LNCaP clone FGC (cell line): ENCODE measurements at regions not wholly inside any gene's neighbourhood (a gene's known extent, or its start where the extent isn't known, plus 50 kb on each side); places are given as distances from the start of the nearest gene placed in this dataset.

Source experiments
- DNase-seq: peaks from one replicate; pipeline ENCODE4 v3.0.0-alpha.2; 2011; ENCODE audit warnings: low read depth
- H3K4me3 ChIP-seq: 2 replicates; pipeline ENCODE4 v1.5.1; 2011; ENCODE audit warnings: mild to moderate bottlenecking, low read depth, low read length, control low read depth
- CTCF ChIP-seq: IDR thresholded peaks from 2 replicates; pipeline ENCODE4 v1.5.1; 2012; ENCODE audit warnings: mild to moderate bottlenecking; ENCODE audit not compliant: control insufficient read depth, insufficient read depth; ENCODE audit errors: extremely low read depth

GRCh38 chr13:40490086-40490758 is 176.2 kb downstream of the FOXO1 start:
- no peak overlapping the region for H3K4me3 ChIP-seq
- TF ChIP-seq CTCF: no peak
- no peak for DNase-seq

GRCh38 chr13:40492511-40492910 is 173.9 kb downstream of the FOXO1 start:
- no peak for DNase-seq
- no peak overlapping the region for H3K4me3 ChIP-seq
- TF ChIP-seq CTCF: no peak

GRCh38 chr13:40494513-40494912 is 171.9 kb downstream of the FOXO1 start:
- no peak overlapping the region for H3K4me3 ChIP-seq
- no peak for TF ChIP-seq CTCF

GRCh38 chr13:40494946-40495620 is 171.4 kb downstream of the FOXO1 start:
- H3K4me3 ChIP-seq: no peak overlapping the region
- no peak for TF ChIP-seq CTCF
- no peak for DNase-seq

More at GRCh38 chr13:40494513-40494912, 171.9 kb downstream of the FOXO1 start:
- no peak for DNase-seq

GRCh38 chr13:40495621-40496001 is 170.8 kb downstream of the FOXO1 start:
- H3K4me3 ChIP-seq: no peak overlapping the region
- DNase-seq: no peak
- TF ChIP-seq CTCF: no peak

GRCh38 chr13:40496035-40496810 is 170.2 kb downstream of the FOXO1 start:
- no peak for DNase-seq
- TF ChIP-seq CTCF: no peak
- H3K4me3 ChIP-seq: no peak overlapping the region
